ENCODE measurements at regions not wholly inside any gene's neighbourhood (a gene's known extent, or its start where the extent isn't known, plus 50 kb on each side); places are given as distances from the start of the nearest gene placed in this dataset.
"Not testable (repeated sequence)": the region's sequence is repeated elsewhere in the genome, so short reads cannot be mapped to it uniquely, and the experiment has no call there.

DNA sequence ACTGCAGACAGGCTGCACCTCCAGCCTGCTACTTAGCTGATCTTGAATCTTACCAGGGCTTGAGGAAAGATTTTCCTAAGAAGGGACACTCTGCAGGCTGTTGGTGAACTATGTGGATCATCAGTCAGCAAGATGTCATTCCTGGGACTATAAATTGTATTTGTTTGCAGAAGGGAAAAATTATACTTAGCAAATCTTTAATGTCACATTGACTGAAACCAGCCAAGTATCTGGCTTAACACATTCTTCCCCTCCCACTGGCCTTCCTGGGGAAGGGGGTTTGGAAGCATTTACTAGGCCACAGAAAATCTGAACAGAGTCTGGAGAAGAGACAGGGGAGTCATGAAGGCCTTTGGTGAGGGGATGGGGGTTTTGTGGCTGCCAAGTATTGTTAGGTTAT is 156.7 kb upstream of the EOLA2 start:
- no peak for TF ChIP-seq POLR2A (IDR thresholded peaks at IDR 0.05)
- TF ChIP-seq, protein P1, sequence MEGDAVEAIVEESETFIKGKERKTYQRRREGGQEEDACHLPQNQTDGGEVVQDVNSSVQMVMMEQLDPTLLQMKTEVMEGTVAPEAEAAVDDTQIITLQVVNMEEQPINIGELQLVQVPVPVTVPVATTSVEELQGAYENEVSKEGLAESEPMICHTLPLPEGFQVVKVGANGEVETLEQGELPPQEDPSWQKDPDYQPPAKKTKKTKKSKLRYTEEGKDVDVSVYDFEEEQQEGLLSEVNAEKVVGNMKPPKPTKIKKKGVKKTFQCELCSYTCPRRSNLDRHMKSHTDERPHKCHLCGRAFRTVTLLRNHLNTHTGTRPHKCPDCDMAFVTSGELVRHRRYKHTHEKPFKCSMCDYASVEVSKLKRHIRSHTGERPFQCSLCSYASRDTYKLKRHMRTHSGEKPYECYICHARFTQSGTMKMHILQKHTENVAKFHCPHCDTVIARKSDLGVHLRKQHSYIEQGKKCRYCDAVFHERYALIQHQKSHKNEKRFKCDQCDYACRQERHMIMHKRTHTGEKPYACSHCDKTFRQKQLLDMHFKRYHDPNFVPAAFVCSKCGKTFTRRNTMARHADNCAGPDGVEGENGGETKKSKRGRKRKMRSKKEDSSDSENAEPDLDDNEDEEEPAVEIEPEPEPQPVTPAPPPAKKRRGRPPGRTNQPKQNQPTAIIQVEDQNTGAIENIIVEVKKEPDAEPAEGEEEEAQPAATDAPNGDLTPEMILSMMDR (IDR thresholded peaks at IDR 0.05 in 4 of 5, conservative IDR thresholded peaks at IDR 0.05 in 1 of 5) = no peak
- intact Hi-C loops (cut with DNase I; ENCODE audit: low total_unique reads) (no loop called here), in situ Hi-C loops (cut with MboI; ENCODE audit: low sequenced_read_pairs in 4 of 4) (no loop called here)
- no peaks in the 10 kb centered on the region for H3K27me3 ChIP-seq
- ATAC-seq (no peak), DNase-seq (no peak)
- H3K4me1 ChIP-seq = no peaks in the 10 kb centered on the region
- no peaks in the 10 kb centered on the region for H3K36me3 ChIP-seq
- no peaks in the 10 kb centered on the region for H3K9me3 ChIP-seq
- no peak overlapping the region for H3K4me3 ChIP-seq
- no peak overlapping the region for H3K27ac ChIP-seq

DNA sequence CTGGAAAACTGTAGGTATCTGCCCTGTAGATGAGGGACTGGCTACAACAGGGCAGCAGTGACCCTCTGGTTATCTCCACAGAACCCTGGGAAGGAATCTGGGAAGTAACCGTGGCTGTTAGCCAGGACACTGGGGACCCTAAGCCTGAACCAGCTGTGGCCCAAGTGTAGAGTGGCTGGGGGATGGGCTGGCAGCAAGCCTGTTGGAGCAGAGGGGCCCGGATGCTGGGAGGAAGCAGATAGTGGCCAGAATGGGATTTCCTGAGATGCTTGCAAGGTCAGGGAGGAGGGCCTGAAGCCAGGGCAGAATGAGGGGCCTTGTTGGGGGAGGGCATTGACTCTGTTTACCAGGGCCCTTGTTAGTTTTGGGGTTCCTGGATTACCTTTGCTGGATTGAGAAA is 161.0 kb upstream of the EOLA2 start:
- Histone ChIP-seq H3K27me3 (no peaks in the 10 kb centered on the region), H3K36me3 (no peaks in the 10 kb centered on the region), H3K4me1 (no peaks in the 10 kb centered on the region), H3K9me3 (no peaks in the 10 kb centered on the region), H3K27ac (no peak overlapping the region), H3K4me3 (no peak overlapping the region)
- no peak for TF ChIP-seq POLR2A (IDR thresholded peaks at IDR 0.05)
- ATAC-seq (no peak), DNase-seq (no peak)
- in situ Hi-C loops (cut with MboI; ENCODE audit: low sequenced_read_pairs in 4 of 4) (no loop called here), intact Hi-C loops (cut with DNase I; ENCODE audit: low total_unique reads) (no loop called here)

DNA sequence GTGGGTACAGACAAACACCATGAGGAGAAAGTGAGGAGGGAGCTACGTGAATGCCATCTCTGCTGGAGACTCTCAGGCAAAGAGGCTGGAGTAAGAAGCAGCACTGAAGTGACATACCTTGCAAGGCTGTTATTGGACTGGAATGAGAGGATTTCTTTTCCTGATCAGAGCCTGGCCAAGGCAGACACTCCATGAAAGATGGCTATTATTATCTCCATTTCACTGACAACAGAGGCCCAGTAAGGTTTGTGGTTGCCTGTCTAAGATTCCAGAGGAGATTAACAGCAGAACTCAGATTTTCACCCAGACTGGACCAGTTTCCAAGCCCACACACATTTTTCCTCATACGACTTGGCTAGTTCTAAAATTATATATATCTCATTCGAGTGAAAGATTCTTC is 162.0 kb upstream of the EOLA2 start:
- TF ChIP-seq, protein P1 (IDR thresholded peaks at IDR 0.05 in 4 of 5, conservative IDR thresholded peaks at IDR 0.05 in 1 of 5) = no peak
- no peak for TF ChIP-seq POLR2A (IDR thresholded peaks at IDR 0.05)
- Histone ChIP-seq H3K4me1 (no peaks in the 10 kb centered on the region), H3K36me3 (no peaks in the 10 kb centered on the region), H3K9me3 (no peaks in the 10 kb centered on the region), H3K27ac (no peak overlapping the region), H3K27me3 (no peaks in the 10 kb centered on the region), H3K4me3 (no peak overlapping the region)
- no peak for ATAC-seq
- DNase-seq = no peak
- intact Hi-C loops (cut with DNase I; ENCODE audit: low total_unique reads) (no loop called here), in situ Hi-C loops (cut with MboI; ENCODE audit: low sequenced_read_pairs in 4 of 4) (no loop called here)

DNA sequence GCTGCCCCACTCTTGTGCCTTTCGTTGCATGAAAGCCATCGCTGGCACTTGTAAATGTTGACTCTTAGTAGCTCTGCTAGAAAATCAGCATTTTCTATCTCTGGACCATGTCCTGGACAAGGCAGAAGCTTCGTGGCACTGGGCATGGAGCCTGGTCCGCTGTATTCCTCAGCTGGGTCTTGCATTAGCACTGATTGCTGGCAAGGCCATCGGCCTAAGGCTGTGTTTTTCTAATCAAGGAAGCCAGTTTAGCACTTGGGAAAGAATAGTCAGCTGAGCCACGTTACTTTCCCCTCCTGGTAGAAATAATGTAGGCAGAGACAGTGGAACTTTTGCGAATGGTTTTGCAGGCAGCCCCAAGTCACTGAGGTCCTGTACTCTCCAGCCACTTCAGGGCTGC is 180.2 kb upstream of the EOLA2 start:
- in situ Hi-C loops (cut with MboI; ENCODE audit: low sequenced_read_pairs in 4 of 4) (no loop called here), intact Hi-C loops (cut with DNase I; ENCODE audit: low total_unique reads) (no loop called here)
- TF ChIP-seq, protein P1 (IDR thresholded peaks at IDR 0.05 in 4 of 5, conservative IDR thresholded peaks at IDR 0.05 in 1 of 5) = no peak
- no peak for TF ChIP-seq POLR2A (IDR thresholded peaks at IDR 0.05)
- no peaks in the 10 kb centered on the region for H3K9me3 ChIP-seq
- H3K4me3 ChIP-seq = no peak overlapping the region
- DNase-seq = no peak
- H3K27me3 ChIP-seq = no peaks in the 10 kb centered on the region
- no peak overlapping the region for H3K27ac ChIP-seq
- no peaks in the 10 kb centered on the region for H3K4me1 ChIP-seq
- no peaks in the 10 kb centered on the region for H3K36me3 ChIP-seq
- no peak for ATAC-seq

DNA sequence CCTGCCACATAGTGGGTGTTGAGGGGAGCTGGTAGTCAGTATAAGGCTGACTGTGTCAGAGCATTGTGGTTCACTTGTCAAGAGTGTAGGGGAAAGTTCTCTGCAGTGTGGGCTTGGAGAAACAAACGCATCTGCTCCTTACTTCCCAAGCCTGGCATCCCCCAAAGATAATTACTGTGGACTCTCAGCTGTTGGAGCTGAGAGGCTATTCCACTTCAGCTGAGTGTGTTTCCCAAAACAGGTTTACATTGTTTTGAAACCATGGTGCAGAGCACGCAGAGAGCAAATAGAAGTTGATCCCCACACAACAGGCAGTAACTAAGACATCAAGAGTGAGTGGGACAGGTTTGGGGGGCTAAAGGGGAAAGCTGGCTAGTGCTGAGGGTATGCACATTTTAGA is 181.0 kb upstream of the EOLA2 start:
- no peak for DNase-seq
- TF ChIP-seq, protein P1 (IDR thresholded peaks at IDR 0.05 in 4 of 5, conservative IDR thresholded peaks at IDR 0.05 in 1 of 5) = no peak
- no peak for TF ChIP-seq POLR2A (IDR thresholded peaks at IDR 0.05)
- no peaks in the 10 kb centered on the region for H3K9me3 ChIP-seq
- H3K27me3 ChIP-seq = no peaks in the 10 kb centered on the region
- intact Hi-C loops (cut with DNase I; ENCODE audit: low total_unique reads) (no loop called here), in situ Hi-C loops (cut with MboI; ENCODE audit: low sequenced_read_pairs in 4 of 4) (no loop called here)
- no peaks in the 10 kb centered on the region for H3K36me3 ChIP-seq
- H3K4me1 ChIP-seq = no peaks in the 10 kb centered on the region
- ATAC-seq = no peak
- H3K4me3 ChIP-seq = no peak overlapping the region
- no peak overlapping the region for H3K27ac ChIP-seq

DNA sequence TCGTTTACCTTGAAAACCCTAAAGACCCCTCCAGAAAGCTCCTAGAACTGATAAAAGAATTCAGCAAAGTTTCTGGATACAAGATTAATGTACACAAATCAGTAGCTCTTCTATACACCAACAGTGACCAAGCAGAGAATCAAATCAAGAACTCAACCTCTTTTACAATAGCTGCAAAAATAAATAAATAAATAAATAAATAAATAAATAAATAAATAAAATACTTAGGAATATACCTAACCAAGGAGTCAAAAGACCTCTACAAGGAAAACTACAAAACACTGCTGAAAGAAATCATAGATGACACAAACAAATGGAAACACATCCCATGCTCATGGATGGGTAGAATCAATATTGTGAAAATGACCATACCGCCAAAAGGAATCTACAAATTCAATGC is 186.8 kb upstream of the EOLA2 start:
- in situ Hi-C loops (cut with MboI; ENCODE audit: low sequenced_read_pairs in 4 of 4); H3K36me3 ChIP-seq; H3K27me3 ChIP-seq; H3K4me3 ChIP-seq; H3K9me3 ChIP-seq; H3K4me1 ChIP-seq; DNase-seq; H3K27ac ChIP-seq; intact Hi-C loops (cut with DNase I; ENCODE audit: low total_unique reads); ATAC-seq: not testable (repeated sequence)

All from gastrocnemius medialis (tissue), 4 donors.